Left colon (tissue), 2 donors: ENCODE measurements at regions not wholly inside any gene's neighbourhood (a gene's known extent, or its start where the extent isn't known, plus 50 kb on each side); places are given as distances from the start of the nearest gene placed in this dataset.
A peak's percentile ranks its signal among the peaks of the same experiment; 100 is the strongest.

ENCODE experiments used
- ATAC-seq: fragments of 200-7000 bp; cut with Tn5 transposase; one replicate; pipeline ENCODE4 v1.9.1; 2020; ENCODE audit warnings: mild to moderate bottlenecking, moderate library complexity
- DNase-seq, 2 donors: peaks; one replicate each; pipeline ENCODE4 v3.0.0-alpha.2; 2020
- intact Hi-C, 2 donors: fragments of 100-400 bp; cut with DNase I in 1 of 2; cut with micrococcal nuclease in 1 of 2; formaldehyde crosslinking; loops; one replicate each; pipeline versions ENCODE4 v1.11.2 to v1.14.0; 2022; cut with DNase I, micrococcal nuclease
- donor health status: DM: no; HTN: no; CAD: no.
- donor health status: DM: yes; HTN: yes; CAD: no.

- ATAC-seq (no peak), DNase-seq (no peak)
- intact Hi-C loops: no loop called here
Measured at GRCh38 chr11:129681344-129682114, 134.1 kb upstream of the TMEM45B start.

- no peak for ATAC-seq
- intact Hi-C loops: no loop called here
- DNase-seq: no peak
Measured at GRCh38 chr11:129686269-129686668, 129.4 kb upstream of the TMEM45B start.

GRCh38 chr11:129691142-129691541, 124.5 kb upstream of the TMEM45B start:
- intact Hi-C loops: no loop called here
- DNase-seq: no peak
- ATAC-seq: no peak

GRCh38 chr11:129694538-129694937, 121.1 kb upstream of the TMEM45B start:
- peak; percentile 32 for ATAC-seq
- intact Hi-C loops: no loop called here
- DNase-seq: peak in 1 of 2 donors; percentile 16

- DNase-seq: no peak
- intact Hi-C loops: no loop called here
- no peak for ATAC-seq
Measured at GRCh38 chr11:129694966-129695365, 120.7 kb upstream of the TMEM45B start.

GRCh38 chr11:129695571-129696308, 119.9 kb upstream of the TMEM45B start:
- ATAC-seq (peak; percentile 96), DNase-seq (peak; percentile 68 to 77)
- intact Hi-C loops: no loop called here

- ATAC-seq: no peak
- DNase-seq: no peak
- intact Hi-C loops: no loop called here
Measured at GRCh38 chr11:129696309-129696989, 119.2 kb upstream of the TMEM45B start.

- ATAC-seq: no peak
- DNase-seq: no peak
- intact Hi-C loops: no loop called here
Measured at GRCh38 chr11:129698212-129698611, 117.4 kb upstream of the TMEM45B start.

- DNase-seq: no peak
- no peak for ATAC-seq
- intact Hi-C loops: no loop called here
Measured at GRCh38 chr11:129699711-129700304, 115.8 kb upstream of the TMEM45B start.

- no peak for DNase-seq
- intact Hi-C loops: no loop called here
- no peak for ATAC-seq
Measured at GRCh38 chr11:129700701-129701100, 114.9 kb upstream of the TMEM45B start.

- no peak for ATAC-seq
- intact Hi-C loops: no loop called here
- DNase-seq: no peak
Measured at GRCh38 chr11:129701706-129702105, 113.9 kb upstream of the TMEM45B start.

GRCh38 chr11:129702410-129703398, 112.9 kb upstream of the TMEM45B start:
- DNase-seq: no peak
- no peak for ATAC-seq
- intact Hi-C loops: no loop called here

- intact Hi-C loops: no loop called here
- no peak for ATAC-seq
- no peak for DNase-seq
Measured at GRCh38 chr11:129703846-129704245, 111.8 kb upstream of the TMEM45B start.

GRCh38 chr11:129704831-129705230, 110.8 kb upstream of the TMEM45B start:
- DNase-seq: no peak
- intact Hi-C loops: no loop called here
- ATAC-seq: no peak

- ATAC-seq: no peak
- intact Hi-C loops: no loop called here
- DNase-seq: no peak
Measured at GRCh38 chr11:129705341-129705740, 110.3 kb upstream of the TMEM45B start.

- intact Hi-C loops: no loop called here
- no peak for ATAC-seq
- DNase-seq: no peak
Measured at GRCh38 chr11:129705933-129706332, 109.7 kb upstream of the TMEM45B start.

GRCh38 chr11:129709801-129710398, 105.7 kb upstream of the TMEM45B start:
- no peak for DNase-seq
- no peak for ATAC-seq

GRCh38 chr11:129710423-129710822, 105.2 kb upstream of the TMEM45B start:
- no peak for ATAC-seq
- DNase-seq: no peak

More at GRCh38 chr11:129709801-129710398, 105.7 kb upstream of the TMEM45B start:
- intact Hi-C loops: no loop called here

More at GRCh38 chr11:129710423-129710822, 105.2 kb upstream of the TMEM45B start:
- intact Hi-C loops: no loop called here
